GM21390 (cell line): ENCODE measurements at regions not wholly inside any gene's neighbourhood (a gene's known extent, or its start where the extent isn't known, plus 50 kb on each side); places are given as distances from the start of the nearest gene placed in this dataset.
"Not testable (repeated sequence)": the region's sequence is repeated elsewhere in the genome, so short reads cannot be mapped to it uniquely, and the experiment has no call there.

Source experiments
- ATAC-seq: cut with Tn5 transposase; IDR thresholded peaks from one replicate; pipeline ENCODE4 v1.9.1; 2021; ENCODE audit not compliant: unreplicated experiment

DNA sequence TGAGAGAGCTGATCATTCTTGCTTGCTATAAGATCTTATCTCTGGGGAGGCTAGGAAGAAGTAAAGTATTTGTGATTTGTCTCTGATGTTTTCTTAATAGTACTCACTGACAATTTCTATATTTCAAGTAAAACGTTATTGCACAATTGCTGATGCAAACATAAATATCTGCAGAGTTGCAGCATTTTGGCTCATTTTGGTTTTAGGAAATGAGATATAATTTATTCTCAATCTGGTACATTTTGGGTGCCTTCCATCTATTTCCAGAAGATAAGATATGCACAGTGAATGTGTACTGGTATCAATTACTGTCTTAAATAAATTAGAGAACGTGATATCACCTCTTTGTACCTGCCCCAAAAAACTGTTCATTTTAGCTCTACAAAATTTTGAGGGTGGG is 1431.5 kb downstream of the BRINP3 start:
- ATAC-seq, result no peak

DNA sequence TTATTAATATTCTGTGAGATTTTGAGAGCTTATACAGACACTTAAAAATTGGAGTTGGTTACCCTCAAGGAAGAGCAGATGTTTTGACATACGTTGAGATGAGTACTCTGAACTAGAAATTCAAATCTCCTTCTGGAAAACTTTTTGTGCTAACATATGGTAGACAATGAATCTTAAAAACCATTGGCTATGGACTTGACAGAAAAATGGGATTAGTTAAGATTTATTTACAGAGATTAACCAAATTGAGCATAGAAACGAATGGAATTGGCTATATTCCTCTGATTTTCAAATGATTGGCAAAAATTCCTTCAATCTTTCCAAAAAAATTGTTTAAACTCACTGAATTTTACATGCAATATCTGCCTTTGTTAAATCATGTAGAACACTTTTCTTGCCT is 1392.9 kb downstream of the BRINP3 start:
- ATAC-seq, result no peak

DNA sequence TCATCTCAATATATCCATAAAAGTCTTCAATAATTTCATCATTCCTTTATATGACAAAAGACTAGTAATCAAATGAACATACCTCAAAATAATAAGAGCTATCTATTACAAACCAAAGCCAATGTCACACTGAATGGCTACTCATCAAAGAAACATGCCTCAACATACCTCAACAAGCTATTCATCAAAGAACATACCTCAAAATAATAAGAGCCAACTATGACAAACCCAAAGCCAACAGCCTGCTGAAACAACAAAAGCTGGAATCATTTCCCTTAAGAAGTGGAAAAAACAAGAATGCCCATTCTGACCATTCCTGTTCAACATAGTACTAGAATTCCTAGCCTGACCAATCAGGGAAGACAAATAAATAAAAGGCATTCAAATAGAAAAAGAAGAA is 1373.7 kb downstream of the BRINP3 start:
- ATAC-seq, result no peak

DNA sequence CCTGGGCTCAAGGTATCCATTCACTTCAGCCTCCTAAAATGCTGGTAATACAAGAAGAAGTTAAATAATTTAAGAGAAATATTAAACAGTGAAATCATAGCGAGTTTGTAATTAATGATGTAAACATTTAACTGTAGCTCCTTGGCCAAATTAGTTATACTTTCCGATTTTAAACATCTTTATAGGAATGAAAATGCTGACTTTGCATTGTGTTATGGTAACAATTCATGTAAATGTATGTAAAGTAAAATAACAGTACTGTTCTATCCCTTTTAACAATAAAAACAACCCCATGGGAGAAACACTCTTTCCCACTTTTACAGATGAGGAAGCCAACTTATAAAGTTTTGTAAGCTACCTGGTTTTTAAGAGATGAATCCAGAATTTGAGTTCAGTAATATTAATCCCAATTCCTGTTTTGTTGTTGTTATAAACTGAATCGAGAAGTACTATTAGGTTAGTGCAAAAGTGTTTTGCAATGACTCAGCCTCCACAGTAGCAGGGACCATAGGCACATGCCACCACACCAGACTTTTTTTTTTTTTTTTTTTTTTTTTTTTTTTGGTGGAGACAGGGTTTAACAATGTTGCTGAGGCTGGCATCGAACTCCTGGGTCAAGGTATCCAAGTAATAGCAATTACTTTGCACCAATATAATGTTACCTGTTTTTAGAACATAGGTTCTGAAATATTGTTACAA is 1360.4 kb downstream of the BRINP3 start:
- ATAC-seq, result no peak

DNA sequence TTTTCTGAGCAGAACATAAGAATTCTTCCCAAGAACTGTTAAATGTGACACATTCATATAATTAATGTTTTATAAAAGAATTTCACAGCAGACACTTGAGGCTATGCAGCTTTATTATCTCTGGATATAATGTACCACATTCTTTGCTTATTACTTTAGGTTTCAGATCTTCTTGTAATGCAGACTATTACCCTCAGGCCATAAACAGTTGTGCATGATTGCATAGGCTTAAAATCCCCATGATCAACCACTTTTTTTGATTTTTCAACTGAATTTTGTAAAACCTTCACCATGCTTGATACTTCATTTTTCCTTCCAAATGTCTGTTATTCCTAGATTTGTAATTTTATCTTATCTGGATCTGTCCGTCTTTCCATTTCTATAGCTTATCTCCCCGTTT is 1355.7 kb downstream of the BRINP3 start:
- no peak for ATAC-seq

DNA sequence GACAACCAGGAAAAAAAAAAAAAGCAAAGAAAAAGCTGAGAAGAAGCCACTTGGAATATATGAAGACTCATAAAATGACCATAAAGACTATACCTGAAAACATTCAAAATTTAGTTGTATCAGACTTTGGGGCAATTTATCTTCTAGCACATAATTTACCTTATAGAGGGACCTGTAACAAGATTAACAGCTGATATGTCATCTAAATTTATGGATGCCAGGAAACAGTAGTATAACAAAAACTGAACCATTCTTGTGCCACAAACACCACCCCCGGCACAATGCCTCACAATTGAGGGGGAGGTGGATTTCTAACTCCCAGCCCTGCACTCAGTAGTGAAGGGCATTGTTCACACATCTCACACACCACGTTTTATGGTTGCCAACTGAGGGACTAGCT is 1352.0 kb downstream of the BRINP3 start:
- ATAC-seq, result no peak

DNA sequence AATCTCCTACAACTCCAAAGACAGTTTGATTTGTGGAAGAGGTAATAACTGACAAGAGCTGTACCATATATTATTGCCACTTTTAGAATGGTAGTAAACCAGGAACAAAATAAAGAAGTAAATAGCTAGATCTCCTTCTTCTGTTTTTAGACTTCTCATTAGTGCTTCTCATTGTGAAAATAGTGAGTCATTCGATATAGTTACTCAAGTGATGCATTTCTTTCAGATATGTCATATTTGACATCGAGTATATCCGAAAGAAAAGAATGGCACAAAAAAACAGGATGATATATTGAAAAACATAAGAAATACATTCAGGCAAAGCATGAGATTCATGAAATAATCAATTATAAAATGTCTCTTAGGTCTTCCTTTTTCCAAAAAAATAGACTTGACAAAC is 1346.1 kb downstream of the BRINP3 start:
- ATAC-seq, result no peak

DNA sequence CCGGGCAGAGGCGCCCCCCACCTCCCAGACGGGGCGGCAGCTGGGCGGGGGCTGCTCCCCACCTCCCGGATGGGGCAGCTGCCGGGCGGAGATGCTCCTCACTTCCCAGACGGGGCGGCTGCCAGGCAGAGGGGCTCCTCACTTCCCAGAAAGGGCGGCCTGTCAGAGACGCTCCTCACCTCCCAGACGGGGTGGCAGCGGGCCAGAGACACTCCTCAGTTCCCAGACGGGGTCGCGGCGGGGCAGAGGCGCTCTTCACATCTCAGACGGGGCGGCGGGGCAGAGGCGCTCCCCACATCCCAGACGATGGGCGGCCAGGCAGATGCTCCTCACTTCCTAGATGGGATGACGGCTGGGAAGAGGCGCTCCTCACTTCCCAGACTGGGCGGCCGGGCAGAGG is 1337.9 kb downstream of the BRINP3 start:
- ATAC-seq, result not testable (repeated sequence)

DNA sequence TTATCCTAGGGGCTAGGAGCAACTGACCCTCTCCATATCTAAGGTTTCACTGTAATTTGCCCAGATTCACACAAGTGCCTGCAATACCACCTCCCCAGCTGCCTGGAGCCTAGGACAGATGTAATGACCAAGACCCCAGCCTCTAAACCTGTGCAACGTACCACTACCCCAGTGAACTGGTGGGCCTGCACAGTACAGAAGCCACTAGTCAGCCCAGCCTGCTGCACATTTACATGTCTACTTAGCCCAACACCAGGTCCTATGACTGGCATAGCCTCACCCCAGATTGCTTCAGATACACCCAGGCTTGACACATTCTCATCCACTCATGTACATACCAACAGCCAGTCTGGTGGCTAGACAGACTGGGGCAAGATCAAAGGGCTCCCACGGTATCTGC is 1336.6 kb downstream of the BRINP3 start:
- no peak for ATAC-seq

DNA sequence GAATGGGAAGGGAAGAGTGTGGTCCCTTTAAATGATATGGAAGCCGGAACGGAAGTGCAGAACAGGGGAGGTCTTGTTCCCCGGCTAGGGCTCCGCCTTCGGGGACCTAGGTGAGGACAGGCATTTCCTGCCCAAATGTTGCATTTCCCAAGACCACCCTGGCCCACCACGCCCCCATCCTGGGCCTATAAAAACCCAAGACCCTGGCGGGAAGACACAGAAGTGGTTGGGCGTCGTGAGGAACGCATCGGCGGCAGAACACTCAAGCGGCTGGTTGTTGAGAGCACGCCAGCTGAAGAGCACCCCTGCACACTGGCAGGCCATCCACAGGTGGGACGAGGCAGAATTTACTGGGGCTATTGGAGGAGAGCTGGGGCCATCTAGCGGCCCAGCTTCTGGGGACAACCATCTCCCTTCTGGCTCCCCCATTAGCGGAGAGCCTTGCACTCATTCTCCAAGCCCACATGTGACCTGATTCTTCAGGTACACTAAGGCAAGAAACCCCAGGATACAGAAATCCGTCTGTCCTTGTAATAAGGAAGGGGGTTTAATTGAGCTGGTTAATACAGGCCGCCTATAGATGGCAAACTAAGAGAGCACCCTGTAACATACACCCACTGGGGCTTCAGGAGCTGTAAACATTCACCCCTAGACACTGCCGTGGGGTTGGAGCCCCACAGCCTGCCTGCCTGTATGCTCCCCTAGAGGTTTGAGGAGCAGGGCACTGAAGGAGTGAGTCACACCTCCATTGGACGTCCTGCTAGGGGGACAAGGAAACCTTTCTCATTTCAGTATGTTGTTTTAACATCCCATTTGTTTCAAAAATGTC is 1327.9 kb downstream of the BRINP3 start:
- ATAC-seq, result no peak

DNA sequence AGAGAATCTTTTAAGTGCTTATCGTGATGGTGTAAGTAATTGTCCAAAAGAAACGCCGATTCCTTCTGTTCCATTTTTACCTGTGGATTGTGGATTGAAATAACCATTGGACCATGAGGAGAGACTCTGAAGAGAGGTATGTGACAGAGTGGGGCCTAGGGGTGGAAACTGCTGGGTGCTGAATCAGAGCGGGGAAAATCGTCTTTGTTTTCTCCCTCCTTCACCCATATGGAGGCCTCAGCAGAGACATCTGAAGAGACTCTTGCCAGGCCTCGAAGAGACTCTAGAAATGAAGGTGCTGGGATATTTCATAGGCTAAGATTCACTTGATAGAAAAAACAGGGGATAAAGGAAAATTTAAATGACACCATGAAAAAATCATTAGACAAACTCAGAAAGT is 1327.0 kb downstream of the BRINP3 start:
- no peak for ATAC-seq

DNA sequence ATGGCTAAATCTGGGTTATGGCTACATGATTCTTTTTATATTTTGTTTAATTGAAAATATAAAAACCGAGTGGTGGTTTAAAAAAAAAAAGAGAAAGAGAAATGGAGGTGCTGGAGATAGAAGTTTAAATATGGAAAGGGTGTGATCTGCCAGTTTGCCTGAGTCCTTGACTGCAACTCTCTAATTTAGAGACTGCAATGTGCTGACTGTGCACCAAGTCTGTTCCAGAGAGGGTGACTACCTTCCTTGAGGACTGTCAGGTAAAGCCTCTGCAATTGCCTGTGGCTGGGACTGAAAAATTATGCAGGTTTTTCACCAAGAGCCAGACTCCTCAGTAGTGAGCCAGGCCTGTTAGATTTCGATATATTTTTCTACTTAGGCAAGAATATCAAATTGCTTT is 1326.3 kb downstream of the BRINP3 start:
- ATAC-seq, result no peak

DNA sequence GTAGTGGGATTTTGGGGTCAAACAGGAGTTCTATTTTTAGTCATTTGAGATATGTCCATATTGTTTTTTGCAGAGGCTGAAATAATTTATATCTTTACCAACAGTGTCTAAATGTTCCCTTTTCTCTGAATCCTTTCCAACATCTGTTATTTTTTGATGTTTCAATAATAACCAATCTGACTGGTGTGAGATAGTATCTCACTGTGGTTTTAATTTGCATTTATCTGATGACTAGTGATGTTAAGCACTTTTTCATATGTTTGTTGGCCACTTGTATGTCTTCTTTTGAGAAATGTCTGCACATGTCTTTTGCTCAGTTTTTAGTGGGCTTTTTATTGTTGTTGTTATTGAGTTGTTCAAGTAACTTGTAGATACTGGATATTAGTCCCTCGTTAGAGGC is 1325.0 kb downstream of the BRINP3 start:
- ATAC-seq, result no peak

DNA sequence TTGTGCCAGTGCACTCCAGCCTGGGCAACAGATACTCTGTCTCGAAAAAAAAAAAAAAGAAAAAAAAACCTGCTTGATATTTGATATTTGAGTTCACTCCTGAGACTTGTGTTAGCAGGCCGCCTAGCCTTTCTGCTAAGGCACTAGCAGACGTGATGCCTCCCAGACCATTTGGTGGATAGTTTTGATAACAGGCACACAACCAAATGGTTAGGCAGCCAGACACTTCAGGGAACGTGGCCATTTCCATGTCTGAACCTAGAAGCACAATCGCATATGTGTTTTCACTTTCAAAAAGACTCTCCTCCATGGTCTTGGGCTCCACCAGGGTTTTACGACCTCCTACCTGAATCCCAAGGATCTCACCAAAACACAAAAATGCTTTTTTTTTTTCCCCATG is 1319.5 kb downstream of the BRINP3 start:
- ATAC-seq, result no peak

DNA sequence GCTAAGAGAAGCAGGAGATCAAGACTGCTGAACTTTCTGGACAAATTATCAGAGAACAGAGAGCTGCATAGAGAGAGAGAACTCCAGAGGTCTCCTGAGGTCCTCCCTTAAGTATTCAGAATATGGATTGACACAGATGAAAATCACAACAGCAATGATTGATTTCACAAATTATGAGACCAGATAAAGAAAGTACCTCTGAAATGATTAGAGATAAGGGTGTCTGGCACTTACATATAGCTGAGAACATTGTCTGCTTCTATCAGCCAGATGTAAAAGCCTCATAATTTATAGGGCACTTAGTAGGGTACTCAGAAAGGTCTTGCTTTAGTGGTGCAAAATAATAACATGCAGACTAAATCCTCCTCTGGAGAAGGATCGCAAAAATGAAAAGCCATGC is 1301.8 kb downstream of the BRINP3 start:
- no peak for ATAC-seq

DNA sequence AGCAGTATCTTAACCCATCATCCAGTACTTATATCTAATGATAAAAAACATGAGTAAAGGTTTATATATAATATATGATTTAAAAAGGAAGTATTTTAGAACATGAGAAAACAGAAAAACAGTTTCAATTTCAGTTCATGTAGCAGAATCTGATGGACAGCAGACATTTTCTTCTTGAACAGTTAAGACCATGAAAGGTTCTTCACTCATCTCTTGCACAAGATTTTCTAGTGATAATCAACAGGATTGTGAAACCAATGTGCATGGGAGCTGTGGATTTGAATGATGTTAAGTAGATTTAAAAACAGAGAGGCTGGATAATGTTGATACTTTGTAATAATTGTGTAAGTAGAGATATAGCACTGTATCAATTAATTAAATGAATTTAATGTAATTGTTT is 1297.6 kb downstream of the BRINP3 start:
- ATAC-seq, result no peak

DNA sequence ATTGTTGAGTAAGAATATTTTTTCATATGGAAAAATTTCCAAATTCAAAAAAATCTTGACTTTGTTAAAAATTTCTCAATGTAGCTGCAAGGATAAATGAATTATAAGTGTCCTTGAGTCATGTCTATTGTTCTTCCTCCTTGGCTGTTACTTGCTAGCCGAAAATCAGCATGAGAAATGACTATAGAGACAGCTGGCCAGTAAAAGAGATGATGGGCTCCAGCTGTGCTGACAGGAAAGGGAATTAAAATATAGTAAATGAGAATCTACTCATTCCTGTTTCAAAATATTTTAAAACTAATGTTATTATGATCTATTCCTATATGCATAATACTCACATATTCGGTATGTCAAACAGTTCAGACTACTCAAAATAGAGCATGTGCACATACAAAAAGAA is 1292.6 kb downstream of the BRINP3 start:
- ATAC-seq, result no peak

DNA sequence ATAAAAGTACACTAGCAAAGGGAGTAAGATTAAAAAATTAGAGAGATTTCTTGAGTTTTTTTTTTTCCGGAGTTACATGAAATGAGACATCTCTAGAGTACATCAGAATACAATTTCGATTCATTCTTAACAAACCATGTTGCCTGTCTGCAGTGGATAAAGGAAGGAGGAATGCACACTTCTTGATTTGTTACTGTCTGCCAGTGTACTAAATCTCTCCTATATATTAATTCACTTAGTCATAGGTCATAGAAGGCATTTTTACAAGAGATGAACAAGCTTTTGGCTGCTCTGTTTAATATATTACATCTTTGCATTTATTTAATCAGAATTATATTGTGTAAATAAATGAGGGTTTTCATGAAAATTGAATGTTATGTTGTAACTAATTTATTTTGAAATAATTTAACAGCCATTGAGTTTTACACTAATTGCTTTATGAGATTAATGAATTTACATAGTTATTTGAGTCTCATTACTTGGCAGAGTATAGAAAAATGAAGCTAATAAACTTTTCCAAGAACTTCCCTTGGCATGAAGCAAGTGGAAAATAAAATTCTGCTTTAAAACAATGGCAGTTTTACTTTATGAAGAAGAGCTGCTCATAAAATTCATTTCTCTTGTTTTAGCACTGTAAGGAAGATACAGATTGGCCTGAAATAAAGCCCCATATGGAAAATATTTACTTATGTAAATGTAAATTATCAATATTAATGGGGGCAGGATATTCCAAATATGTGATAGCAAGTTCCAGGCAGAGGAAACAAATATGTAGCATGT is 1284.7 kb downstream of the BRINP3 start:
- no peak for ATAC-seq

DNA sequence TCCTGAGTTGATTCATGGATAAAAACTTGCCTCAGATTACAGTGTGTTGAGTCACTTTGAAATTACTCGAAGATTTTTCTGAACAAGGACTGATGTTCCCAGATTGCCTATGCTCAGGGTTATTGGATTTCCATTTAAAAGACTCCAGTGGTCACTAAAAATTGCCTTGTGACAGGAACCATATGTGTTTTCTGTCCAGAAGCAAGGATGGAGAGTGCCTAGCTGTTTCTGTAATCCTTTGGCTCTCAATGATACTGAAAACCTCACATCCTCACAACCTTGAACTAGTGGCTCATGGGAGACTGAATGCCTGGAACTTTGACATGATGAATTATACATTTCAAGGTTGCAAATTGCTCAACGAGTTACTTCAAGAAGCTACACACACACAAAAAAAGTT is 1271.8 kb downstream of the BRINP3 start:
- no peak for ATAC-seq

DNA sequence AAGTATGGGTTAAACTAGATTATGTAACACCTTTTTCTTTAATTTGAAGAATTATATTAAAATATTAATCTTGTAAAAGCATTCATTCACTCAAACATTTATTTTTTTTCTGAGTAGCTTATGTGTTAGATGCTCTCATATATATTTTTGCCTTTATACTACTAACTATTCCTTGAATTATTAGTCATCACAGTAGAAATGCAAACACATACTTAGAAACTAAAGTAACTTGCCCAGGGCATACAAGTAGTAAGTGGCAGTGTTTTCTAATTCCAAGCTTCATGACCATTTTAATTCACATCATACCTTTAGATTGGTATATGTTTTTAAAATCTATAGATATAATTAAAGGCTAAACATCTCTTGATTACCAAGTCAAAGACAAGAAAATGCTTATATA is 1271.0 kb downstream of the BRINP3 start:
- no peak for ATAC-seq

DNA sequence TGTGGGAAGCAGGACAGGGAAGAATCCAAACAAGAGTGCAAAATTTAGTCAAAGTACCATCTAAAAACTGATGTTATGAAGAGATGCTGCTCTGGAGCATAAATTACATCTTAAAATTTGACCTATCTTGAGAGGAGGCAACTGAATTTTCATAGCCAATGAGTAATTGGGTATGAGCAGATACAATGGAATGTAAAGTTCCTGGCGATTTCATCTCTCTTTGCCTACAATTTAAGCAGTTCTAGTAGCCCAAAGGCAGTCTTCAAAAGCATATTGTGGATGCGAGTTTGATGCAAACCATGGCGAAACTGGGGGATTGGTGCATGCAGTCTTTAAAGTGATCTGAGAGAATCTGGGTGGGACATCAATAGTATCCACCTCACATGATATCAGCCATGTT is 1265.9 kb downstream of the BRINP3 start:
- no peak for ATAC-seq

DNA sequence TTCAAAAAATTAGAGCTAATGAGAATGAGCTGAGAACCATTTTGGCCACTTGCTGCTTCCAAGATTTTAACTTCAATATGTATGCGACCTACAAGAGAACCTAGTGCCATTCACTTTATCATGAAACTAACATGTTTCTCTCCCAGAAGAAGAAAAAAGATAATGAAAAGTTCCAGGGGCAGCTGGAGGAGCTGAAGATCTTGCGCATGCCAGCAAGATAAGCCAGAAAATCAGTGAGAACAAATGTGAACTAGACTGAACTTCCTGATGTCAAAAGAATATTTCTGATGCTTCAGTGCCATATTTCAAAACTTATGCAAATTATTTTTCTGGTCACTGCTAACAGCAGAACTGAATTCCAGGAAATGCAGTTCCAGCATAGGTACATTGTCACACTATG is 1265.1 kb downstream of the BRINP3 start:
- no peak for ATAC-seq
